HG03097 (cell line): ENCODE measurements at regions not wholly inside any gene's neighbourhood (a gene's known extent, or its start where the extent isn't known, plus 50 kb on each side); places are given as distances from the start of the nearest gene placed in this dataset.
"Not testable (repeated sequence)": the region's sequence is repeated elsewhere in the genome, so short reads cannot be mapped to it uniquely, and the experiment has no call there.

ENCODE experiments used
- ATAC-seq: cut with Tn5 transposase; IDR thresholded peaks from one replicate; pipeline ENCODE4 v1.9.1; 2021; ENCODE audit not compliant: unreplicated experiment, low FRiP score

DNA sequence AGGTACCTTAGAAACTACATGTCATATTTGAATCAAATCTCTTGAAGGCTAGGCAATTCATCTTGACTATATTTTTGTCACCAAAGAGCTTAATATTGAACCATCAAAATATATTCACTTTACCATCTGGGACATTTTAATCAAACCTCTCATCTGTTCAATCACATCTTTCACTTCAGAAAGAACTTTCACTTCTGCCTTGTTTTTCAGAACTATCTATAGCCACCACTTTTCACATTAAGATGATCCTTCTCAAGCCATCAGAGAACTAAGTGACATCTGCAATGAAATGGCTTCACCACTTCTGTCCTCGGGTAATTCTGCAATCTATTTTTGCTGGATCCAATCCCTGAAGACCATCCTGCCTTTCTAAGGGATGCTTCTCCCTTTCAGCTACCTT lies 57.8 kb downstream of the OR2B2 start:
- no peak for ATAC-seq

DNA sequence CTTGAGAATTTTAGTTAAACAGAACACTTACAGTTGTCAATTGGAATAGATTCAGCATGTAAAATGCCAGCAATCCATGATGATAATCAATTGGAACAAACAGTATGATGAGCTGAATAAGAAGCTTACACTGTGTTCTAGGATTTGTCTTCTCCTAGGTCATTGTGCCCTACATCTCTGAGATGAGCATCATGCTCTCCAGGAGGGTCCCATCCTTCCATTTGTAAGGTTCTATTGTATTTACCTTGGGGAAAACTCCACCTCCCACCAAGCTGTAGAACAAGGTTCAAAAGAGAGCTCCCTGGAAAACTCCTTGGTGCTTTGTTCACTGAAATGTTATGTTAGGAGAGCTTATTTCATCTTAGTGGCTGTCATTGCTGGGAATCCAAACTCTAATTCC lies 60.8 kb downstream of the OR2B2 start:
- no peak for ATAC-seq

DNA sequence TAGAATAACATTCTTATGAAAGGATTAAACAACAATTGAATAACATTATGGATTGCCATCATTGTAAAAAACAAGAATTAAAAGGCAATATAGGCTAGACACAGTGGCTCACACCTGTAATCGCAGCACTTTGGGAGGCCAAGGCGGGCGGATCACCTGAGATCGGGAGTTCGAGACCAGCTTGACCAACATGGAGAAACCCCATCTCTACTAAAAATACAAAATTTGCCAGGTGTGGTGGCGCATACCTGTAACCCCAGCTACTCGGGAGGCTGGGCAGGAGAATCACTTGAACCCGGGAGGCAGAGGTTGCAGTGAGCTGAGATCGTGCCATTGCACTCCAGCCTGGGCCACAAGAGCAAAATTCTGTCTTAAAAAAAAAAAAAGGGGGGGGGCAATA lies 63.2 kb downstream of the OR2B2 start:
- ATAC-seq = not testable (repeated sequence)

DNA sequence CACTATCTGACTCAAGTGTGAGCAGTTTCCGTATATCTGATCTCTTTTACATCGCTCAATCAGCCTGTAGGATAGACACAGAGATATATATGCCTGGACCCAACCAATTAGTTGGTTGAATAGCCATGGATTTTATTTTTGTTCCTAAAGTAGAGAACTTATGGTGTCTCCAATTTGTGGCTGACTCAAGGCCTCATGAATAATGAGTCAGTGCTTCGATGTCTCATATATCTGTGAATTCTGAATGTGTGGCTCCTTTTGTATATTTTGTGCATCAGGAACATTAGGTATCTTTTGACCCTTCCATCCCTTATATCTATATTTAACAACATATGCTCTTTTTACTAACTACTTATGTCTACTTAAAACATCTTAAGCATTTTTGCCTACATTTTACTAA lies 64.5 kb downstream of the OR2B2 start:
- ATAC-seq = no peak

DNA sequence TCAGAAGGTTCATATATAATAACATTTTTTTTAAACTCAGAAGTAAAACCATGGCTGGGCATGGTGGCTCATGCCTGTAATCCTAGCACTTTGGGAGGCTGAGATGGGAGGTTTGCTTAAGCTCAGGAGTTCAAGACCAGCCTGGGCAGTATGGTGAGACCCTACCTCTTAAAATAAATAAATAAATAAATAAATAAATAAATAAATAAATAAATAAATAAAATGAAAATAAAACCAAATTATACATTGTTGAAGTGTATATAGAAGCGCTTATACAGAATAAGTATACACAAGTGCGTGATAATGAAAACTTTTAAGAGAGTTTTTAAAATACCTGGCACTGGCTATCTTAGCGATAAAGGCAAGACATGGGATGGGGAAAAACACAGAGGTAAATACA lies 71.6 kb downstream of the OR2B2 start:
- no peak for ATAC-seq

DNA sequence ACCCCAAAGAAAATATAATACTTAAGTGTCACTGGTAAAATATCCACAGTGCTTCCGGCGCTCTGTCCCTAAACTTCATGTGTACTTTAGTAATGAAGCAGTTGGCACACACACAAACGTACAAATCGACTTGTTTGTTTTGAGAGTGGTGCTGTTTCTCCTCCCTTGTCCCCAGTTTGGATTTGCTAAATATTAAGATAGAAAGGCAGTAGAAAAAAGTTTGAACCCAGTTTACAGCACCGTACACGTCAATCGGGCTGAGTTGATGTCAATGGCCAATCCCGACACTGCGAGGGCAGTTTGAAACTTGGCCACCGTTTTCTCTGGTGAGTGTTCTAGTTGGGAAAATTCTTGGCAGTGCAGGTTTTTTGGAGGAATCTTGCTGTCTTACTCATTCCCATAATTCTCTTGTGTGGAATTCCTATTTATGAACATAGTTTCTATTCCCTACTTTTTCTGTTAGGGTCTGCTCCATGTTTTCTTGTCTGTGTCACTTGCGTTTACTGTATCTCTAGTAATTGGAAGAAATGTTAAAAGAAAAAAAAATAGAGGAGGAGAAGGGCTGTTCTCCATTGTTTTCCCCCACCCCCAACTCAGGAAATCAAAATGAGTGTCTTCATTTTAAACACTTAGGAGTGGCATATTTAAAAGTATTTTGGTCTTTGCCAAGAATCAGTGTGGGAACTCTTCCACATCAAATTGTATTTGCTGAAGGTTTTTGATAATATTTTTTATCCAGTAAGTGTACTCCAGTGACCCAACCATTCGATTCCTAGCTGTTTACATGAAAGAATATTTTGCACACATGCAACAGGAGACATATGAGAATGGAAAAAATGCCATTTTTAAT lies 72.3 kb downstream of the OR2B2 start:
- ATAC-seq = no peak

DNA sequence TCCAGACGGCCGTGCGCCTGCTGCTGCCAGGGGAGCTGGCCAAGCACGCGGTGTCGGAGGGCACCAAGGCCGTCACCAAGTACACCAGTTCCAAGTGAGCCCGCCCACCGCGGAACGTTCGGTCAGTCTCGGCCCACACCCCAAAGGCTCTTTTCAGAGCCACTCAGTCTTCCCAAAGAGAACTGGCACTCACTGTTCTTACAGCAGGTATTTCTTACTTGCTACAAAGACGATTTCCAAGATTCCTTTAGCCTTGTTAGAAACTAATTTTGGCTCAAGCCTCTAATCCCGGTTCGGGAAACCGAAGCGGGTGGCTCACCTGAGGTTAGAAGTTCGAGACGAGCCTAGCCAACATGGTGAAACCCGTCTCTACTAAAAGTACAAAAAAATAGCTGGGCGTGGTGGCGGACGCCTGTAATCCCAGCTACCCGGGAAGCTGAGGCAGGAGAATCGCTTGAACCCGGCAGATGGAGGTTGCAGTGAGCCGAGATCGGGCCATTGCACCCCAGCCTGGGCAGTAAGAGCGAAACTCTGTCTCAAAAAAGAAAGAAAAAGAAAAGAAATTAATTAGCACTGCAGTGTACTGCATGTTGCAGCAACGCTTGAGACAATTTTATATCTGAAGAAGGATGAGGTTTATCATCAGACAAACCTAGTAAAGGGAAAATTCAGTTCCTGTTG lies 73.1 kb downstream of the OR2B2 start:
- no peak for ATAC-seq

DNA sequence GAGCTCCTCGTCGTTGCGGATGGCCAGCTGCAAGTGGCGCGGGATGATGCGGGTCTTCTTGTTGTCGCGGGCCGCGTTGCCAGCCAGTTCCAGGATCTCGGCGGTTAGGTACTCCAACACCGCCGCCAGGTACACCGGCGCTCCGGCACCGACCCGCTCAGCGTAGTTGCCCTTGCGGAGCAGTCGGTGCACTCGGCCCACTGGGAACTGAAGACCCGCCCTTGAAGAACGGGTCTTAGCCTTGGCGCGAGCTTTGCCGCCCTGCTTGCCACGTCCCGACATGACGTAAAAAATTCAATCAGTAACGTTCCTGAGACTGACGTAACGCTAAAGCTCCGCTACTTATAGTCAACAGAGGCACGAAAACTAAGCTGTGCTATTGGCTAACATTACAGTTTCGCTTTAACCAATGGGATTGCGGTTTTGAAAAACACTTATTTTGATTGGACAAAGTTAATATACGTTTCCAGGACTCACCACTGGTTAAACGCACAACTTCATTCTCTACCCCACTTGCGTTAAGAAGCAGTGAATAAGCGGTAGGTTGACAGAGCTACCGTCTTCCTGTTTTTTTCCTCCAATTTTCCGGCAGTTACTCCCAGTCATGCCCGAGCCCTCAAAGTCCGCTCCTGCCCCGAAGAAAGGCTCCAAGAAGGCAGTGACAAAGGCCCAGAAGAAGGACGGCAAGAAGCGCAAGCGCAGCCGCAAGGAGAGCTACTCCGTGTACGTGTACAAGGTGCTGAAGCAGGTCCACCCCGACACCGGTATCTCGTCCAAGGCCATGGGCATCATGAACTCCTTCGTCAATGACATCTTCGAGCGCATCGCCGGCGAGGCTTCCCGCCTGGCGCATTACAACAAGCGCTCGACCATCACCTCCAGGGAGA lies 73.9 kb downstream of the OR2B2 start:
- peak; percentile 80 for ATAC-seq

DNA sequence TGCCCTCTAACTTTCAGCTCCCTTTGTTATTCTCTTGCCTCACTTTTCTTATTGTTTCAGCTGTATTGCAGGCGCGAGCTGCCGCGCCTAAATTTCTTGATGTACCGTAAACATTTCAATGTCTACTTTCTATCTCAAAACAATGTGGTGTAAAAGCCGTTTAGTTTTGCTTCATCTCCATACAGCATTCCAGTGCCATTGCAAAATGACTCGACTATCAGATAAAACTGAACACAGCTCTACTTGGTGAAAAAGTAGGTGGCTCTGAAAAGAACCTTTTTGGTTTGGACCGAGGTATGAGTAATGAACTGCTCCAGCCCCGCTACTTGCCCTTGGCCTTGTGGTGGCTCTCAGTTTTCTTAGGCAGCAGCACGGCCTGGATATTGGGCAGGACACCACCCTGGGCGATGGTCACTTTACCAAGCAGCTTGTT lies 74.6 kb downstream of the OR2B2 start:
- peak; percentile 7 for ATAC-seq

DNA sequence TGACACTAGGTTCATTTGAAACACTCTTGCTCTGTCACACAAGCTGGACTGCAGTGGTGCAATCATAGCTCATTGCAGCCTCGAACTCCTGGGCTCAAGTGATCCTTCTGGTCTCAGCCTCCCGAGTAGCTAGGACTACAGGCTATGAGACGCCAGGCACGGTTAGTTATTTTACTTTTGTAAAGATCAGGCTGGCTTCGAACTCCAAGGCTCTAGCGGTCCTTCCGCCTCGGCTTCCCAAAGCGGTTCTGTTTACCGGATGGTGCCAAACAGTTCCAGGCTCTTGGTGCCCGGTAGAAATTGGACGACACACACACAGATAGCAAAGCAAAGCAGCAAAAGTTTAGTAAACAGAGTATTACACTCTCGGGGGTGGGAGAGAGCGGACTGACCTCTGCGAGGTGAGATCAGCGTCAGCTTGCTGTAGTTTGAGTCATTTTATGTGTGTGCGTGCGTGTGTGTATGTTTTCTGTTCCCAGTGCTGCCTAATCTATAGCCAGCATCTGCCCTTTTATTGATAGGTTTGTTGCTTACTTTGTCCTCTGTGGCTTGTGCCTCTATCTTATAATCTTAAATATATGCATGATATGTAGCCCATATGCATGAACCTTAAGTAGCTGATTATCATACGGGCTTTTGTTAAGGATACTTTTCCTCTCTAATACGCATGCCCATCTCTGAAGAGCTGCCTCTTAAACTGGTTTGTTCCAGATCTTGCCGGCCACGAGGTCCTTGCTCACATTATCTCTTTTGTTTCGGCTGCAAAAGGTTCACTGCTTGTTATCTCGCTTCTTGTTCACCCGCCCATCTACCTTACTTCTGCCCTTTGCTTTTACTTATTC lies 75.2 kb downstream of the OR2B2 start:
- ATAC-seq = no peak

DNA sequence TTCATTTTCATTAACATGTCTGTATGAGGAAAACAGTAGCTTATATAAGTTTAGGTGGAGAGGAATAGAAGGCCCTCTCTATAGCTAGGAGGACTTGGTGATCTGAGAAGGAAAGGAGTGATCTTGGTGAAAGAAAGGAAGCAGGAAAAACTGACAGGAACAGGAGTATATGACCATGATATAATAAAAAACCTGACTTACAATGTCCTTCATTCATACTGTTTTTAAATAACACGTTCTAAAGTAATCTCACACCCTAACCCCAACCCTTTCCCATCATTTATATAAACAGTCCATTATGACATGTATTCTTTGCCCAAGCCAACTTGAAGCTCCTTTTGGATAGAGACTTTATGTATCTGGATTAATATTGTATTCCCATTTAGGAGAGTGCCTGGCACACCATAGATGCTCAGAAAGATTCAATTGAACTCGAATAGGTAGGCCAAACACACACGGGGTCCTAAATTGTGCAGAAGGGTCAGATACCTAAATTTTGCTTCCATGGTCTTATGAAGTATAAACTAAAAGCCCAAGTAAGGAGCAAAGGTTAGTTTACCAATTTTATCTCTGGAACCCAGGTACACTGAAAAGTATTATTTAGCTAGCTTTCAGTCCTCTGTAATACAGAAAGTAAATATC lies 75.9 kb downstream of the OR2B2 start:
- ATAC-seq = no peak

DNA sequence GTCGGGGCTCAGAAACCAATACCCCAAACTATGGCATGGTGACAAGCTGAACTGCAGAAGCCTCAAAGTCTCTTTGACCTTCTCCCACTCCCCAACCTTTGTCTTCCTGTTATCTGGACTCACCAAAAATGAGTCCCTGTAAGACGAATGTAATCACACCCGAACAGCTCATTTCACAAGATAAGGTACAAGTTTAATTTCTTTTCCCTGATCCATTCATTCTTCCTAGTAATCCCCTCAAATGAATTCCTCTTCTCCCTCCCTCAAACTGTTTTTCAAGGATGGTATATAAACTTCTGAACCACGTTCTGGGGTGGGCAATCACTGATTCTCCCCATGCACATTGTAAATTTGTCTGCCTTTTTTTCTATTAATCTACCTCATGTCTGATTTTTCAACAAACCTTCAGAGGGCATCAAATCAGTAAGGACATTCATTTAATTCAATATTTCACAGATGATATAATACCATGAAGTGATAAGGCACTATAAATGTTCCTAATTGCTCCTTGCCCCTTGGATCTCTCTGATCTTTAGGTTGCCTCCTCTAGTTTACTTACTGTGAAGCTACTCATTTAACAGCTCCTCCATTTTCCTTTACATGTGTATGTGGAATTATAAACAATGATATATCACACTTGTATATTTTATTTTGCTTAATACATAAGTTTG lies 77.2 kb downstream of the OR2B2 start:
- no peak for ATAC-seq

DNA sequence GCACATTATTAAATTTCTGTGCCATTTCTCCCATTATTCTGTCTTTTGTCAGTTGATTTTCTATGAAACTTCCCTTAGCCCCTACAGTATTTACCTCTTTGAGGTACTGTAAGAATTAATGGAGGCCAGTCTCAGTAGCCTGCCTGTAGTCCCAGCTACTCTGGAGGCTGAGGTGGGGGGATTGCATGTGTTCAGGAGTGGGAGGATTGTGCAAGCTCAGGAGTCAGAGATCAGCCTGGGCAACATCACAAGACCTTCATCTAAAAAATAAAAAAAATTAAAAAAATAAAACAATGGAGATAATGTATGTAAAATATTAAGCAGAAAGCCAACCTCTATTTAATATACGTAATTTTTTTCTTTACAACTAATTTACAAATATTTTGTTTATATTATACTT lies 77.8 kb downstream of the OR2B2 start:
- no peak for ATAC-seq

DNA sequence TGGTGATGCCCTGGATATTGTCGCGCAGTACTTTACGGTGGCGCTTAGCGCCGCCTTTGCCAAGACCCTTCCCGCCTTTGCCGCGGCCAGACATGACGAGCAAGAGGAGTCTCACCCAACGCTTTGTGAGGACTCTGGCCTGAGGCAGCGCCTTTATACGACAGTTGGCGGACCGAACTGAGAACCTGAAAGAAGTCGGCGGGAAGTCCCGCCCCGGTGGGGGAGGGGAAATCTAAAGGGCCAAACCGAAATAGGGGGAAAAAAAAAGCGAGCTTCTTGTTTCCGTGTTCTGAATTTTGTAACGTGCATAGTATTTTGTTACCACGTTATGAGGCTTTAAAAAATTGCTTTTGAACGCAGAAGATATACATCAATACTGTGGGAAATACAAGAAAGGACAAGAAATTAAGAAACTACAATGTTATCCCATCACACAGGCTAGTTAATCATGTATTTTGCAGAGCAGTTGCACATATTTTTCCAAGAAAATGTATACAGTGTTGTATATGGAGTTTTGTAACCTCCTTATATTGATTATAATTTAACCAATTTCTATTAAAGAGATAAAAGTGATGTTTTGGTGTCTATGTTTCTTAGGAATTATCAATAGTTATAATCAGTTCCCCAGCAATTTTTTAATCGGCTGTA lies 80.6 kb downstream of the OR2B2 start:
- peak; percentile 89 for ATAC-seq

DNA sequence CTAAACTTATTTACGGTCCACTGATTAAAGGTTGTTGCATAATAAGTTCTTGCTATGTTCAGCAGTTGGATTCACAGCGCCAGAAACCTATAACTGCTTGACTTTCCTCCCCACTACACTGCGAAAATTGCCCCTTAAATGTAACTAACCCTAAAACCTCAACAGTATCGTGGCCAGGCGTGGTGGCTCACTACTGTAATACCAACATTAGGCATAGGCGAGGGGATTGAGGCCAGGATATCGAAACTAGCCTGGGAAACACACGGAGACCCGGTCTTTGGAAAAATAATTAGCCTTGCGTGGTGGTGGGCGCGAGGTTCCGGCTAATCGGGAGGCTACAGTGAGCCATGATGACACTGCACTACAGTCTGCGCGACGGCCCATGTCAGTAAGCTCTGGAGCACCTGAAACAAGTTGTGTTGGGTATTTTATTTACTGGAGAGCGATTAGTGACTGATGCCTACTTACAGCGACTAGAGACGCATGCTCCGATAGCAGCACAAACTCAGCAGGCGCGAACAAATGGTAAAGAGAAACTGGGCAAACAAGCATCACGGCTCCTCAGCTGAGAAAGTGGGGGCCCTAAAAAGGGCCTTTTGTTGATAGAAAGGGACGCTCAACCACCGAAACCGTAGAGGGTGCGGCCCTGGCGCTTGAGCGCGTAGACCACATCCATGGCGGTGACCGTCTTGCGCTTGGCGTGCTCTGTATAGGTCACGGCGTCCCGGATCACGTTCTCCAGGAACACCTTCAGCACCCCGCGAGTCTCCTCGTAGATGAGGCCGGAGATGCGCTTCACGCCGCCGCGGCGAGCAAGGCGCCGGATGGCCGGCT lies 81.4 kb downstream of the OR2B2 start:
- peak; percentile 17 for ATAC-seq

DNA sequence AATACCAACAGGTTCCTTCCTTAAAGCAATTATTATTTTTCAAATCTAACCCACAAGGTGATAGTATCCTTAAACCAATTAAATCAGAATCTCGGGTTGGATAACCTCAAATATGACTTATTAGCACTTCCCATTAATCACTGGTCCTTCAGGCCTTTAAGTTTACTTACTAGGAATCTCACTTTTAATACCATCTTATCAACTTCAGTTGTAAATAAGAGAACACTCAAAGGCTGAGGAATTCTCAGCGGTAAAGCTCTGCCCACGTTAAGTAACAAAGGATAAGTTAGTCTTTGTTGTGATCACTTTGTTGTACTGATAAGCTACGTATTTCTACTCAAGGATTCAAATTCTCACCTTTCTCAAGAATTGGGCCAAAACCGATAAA lies 82.0 kb downstream of the OR2B2 start:
- no peak for ATAC-seq

DNA sequence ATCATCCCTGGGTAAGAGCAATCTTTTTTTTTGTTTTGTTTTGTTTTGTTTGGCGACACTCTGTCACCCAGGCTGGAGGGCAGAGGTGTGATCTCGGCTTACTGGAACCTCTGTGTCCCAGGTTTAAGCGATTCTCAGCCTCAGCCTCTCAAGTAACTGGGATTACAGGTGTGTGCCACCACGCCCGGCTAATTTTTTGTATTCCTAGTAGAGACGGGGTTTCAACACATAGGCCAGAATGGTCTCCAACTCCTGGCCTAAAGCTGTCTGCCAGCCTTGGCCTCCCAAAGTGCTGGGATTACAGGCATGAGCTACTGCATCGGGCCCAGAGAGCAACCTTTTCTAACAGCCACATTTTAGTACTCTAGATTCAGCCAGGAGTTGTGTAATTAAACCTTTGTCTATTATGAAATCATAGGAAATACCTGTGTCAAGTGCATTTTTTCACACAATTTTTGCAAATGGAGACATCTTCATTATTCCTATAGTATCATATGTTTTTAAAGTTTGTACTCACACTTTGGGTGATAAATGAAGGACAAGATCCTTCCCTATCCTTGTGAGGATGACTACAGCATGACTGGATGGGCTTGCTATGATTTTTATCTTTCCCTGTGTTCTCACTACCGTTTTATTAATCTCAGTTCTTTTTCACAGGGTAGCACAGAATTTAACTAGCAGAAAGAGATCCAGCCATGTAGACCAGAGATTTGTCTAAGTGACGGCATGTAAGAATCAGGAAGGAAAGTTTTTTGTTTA lies 82.6 kb downstream of the OR2B2 start:
- no peak for ATAC-seq
